ENCODE measurements at regions not wholly inside any gene's neighbourhood (a gene's known extent, or its start where the extent isn't known, plus 50 kb on each side); places are given as distances from the start of the nearest gene placed in this dataset.

- DNase-seq (ENCODE audit: low read depth), result no peak
These were observed 97.8 kb downstream of the ZNF674 start for GRCh38 chrX:46447384-46447783.

GRCh38 chrX:46446727-46447378 is 98.4 kb downstream of the ZNF674 start:
- DNase-seq (ENCODE audit: low read depth), result peak; percentile 83

DNA sequence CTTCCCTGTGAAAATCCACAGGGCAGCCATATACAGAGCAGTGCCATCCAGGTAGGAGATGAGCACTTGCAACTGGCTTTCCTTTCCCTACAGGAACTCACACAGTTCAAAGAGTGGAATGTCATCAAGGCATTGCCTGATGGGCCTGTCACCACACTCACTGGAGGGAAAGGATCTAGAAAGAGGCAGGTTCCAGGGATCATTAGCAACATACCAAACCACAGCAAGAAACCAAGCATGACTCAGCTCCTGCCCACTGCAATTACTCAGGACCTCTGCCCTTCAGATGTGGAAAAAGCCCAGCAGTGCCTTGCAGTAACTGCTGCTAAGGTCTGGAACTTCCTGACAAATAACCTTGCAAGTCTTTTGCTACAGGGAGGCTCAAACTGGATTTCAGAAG is 101.2 kb downstream of the ZNF674 start:
- DNase-seq (ENCODE audit: low read depth), result peak; percentile 85

DNA sequence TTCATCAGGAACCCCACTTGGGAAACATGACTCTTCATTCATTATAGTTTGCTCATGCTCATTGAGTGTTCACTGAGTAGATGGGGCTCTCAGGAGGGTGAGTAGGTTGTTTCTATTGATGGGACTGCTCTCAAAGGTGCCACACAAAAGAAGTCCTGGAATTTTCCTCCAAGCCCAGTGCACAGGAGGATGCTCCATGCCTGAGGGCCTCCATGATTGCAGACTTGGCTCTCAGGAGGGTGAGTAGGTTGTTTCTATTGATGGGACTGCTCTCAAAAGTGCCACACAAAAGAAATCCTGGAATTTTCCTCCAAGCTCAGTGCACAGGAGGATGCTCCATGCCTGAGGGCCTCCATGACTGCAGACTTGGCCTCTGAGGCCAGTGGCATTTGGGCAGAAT is 108.5 kb downstream of the ZNF674 start:
- no peak for DNase-seq (ENCODE audit: low read depth)

DNA sequence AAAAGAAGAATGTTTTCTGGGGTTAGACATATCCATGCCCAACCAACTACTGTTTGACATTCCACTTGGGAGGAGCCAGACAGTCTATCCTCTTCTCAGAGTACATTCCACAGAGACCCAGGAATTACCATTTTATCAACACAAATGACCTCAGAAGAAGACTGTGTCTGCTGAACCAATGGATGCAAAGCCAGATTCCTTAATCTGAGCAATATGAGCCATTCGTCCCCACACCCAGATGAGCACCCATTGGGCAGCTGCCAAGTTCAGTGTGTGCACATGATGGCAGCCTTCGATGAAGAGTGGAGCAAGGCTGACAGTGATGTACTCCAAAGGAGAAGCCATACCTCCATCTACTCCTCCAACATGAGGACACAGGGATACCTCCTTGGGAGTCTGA is 111.3 kb downstream of the ZNF674 start:
- peak; percentile 4 for DNase-seq (ENCODE audit: low read depth)

GRCh38 chrX:46408553-46409407 is 136.4 kb downstream of the ZNF674 start:
- DNase-seq (ENCODE audit: low read depth), result peak; percentile 66

DNA sequence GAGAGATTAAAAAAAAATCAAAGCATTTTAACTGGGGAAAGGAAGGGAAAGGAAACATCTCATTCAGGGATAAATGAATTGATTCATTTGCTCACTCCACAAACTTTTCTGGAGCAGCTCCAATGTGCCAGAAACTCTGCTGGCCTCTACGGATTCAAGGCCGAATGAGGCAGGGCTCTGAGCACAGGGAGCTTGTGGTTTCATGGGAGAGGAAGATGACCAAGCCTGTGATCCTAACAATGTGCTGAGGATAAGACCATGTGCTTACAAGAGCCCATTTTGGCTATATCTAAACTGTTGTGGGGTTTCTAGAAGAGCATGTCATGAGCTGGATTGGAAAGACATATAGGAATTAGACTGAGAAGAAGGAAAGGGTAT is 137.5 kb downstream of the ZNF674 start:
- peak; percentile 9 for DNase-seq (ENCODE audit: low read depth)

GRCh38 chrX:46407036-46407752 is 138.0 kb downstream of the ZNF674 start:
- peak; percentile 28 for DNase-seq (ENCODE audit: low read depth)

DNA sequence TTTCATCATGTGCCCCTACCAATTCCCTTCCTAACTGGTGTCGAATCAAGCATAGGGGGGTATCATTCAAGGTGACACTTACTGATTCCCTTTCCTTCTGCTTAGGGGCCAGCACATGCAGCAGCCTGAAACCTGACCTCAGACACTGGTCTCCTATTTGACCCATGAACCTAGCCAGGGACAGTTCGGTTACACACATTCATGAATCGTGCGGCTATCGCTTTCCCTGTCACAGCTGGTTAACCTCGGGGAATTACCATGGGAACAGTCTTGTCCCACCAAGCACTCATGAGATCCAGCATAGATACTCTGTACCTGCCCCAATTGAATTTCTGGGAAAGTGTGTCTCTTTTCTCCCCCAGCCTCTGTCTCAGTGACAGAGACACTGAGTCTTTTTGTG is 140.4 kb downstream of the ZNF674 start:
- DNase-seq (ENCODE audit: low read depth), result no peak

- DNase-seq (ENCODE audit: low read depth), result no peak
These were observed 144.4 kb downstream of the ZNF674 start for GRCh38 chrX:46400530-46401443.

- DNase-seq (ENCODE audit: low read depth), result no peak
These were observed 146.3 kb downstream of the ZNF674 start for GRCh38 chrX:46398874-46399273.

DNA sequence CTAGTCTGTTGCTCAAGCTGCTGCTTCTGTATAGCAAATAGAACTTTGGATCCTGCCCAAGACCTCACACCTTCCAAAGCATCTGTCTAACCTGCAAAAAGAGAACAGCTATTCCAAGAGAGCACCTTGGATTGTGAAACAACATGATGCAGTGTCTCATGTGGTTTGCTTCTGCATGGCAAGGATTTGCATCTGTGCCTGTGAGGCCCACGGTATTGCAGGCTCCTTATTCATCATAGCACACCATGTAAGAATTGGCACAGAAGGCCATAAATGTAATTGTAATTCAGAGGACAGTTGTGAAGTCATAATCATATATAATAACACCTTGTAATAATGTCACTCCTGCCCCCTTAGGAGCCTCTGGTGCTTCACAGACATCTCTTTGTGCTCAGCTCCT is 147.1 kb downstream of the ZNF674 start:
- no peak for DNase-seq (ENCODE audit: low read depth)

GRCh38 chrX:46386511-46386910 is 158.7 kb downstream of the ZNF674 start:
- no peak for DNase-seq (ENCODE audit: low read depth)

DNA sequence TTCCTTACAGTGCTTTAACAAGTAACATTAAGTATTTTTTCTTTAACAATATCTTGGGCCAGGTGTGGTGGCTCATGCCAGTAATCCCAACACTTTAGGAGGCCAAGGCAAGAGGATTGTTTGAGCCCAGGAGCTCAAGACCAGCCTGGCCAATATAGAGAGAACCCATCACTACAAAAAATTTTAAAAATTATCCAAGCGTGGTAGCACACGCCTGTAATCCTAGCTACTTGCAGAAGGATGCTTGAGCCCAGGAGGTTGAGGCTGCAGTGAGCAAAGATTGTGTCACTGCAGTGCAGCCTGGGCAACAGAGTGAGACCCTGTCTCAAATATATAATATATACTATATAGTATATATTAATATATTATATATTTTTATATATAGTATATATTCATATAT is 162.2 kb downstream of the ZNF674 start:
- DNase-seq (ENCODE audit: low read depth), result no peak

DNA sequence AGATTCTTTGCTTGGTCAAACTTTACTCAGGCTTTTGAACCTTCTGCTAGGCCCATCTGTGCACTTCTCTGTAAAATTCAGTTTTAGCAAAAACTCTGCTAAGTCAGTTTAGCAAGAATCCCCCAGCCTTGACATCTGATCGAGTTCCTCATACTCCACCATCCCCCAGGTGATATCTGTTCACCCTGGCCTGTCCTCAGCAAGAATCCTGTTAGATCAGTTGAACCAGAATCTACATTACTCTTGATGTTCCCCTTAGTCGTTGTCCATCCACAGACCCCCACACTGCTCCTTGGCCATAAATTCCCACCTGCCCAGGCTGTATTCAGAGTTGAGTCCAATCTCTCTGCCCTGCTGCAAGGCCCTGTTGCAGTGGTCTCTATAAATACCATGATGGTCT is 162.6 kb downstream of the ZNF674 start:
- DNase-seq (ENCODE audit: low read depth), result no peak

GRCh38 chrX:46381630-46382029 is 163.6 kb downstream of the ZNF674 start:
- peak; percentile 41 for DNase-seq (ENCODE audit: low read depth)

- no peak for DNase-seq (ENCODE audit: low read depth)
These were observed 165.0 kb downstream of the ZNF674 start for GRCh38 chrX:46380148-46380752.

DNA sequence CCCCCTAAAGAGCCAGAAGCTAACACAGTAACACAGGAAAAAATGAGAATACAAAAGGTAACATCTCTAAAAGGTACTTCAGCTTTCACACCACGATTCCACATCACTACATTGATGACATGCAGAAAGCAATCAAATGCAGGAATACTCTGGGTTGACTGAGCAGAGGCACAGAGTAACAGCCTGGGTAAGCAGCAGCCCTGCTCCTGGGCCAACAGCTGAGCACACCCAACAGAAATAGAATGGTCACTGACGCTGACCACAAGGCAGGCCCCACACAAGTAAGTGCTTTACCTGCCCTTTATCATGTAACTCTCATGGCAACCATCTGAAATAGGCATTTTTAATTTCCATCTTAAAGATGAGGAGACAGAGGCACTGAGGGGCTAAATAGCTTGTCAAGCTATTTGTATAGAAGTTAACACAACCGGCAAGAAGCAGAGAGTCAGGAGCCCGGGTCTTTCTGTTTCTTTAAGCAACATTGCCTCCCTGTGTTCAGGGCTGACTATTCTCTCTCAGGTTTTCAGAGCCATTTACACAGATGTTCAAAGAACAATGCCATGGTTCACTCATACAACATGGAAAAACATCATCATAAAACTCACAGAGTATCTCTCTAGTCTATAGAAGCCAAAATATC is 168.9 kb downstream of the ZNF674 start:
- DNase-seq (ENCODE audit: low read depth), result peak; percentile 69

DNA sequence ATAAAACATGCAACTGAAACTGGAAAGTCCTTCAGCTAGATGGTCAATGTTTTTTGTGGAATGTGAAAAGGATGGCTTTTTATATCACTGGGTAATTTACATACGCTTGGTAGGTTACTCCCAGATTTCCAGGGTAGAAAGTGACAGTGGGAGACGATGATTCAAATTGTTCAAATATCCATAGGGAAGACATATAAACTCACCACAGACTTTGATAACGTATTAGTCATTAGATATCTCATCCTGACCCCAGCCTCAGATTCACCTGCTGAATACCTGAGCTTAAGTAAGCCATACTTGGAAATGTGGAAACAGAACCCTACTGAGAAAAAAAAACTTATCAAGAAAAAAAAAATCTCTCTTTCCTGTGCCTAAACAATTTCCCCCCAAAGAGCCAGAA is 169.4 kb downstream of the ZNF674 start:
- DNase-seq (ENCODE audit: low read depth), result no peak

GRCh38 chrX:46374371-46374770 is 170.8 kb downstream of the ZNF674 start:
- DNase-seq (ENCODE audit: low read depth), result no peak
